ENCODE measurements at regions not wholly inside any gene's neighbourhood (a gene's known extent, or its start where the extent isn't known, plus 50 kb on each side); places are given as distances from the start of the nearest gene placed in this dataset.

GRCh38 chr18:29523371-29523770, 1346.4 kb upstream of the CDH2 start:
- TF ChIP-seq NPAS2 (CRISPR knock-in tag; IDR thresholded peaks at IDR 0.05; ENCODE audit: borderline replicate concordance) (no peak), CBX2 (IDR thresholded peaks at IDR 0.05; ENCODE audit: borderline replicate concordance, low read depth) (no peak), ZFP36 (IDR thresholded peaks at IDR 0.05; ENCODE audit: borderline replicate concordance, partially characterized antibody) (no peak), TFCP2L1 (CRISPR knock-in tag; IDR thresholded peaks at IDR 0.05) (no peak), RFX5 (IDR thresholded peaks at IDR 0.05) (no peak), ESRRA (IDR thresholded peaks at IDR 0.05; ENCODE audit: borderline replicate concordance, low read length) (no peak), TP53 (CRISPR knock-in tag; IDR thresholded peaks at IDR 0.05) (no peak), HOXA7 (CRISPR knock-in tag; IDR thresholded peaks at IDR 0.05) (no peak), HDAC2 (IDR thresholded peaks at IDR 0.05) (no peak), GATA3 (IDR thresholded peaks at IDR 0.05; ENCODE audit: borderline replicate concordance) (no peak), E2F6 (IDR thresholded peaks at IDR 0.05; ENCODE audit: borderline replicate concordance, low read depth) (no peak), HEYL (CRISPR knock-in tag; IDR thresholded peaks at IDR 0.05) (no peak)
- no peak for FAIRE-seq
- ChIA-PET POLR2A (no interaction called here), CTCF (no interaction called here)
- H3K4me2 ChIP-seq, result no peak overlapping the region
- ATAC-seq, result no peak
- 20% methylated on average over 3 of the region's 3 CpGs for WGBS (ENCODE audit: missing lambda C conversion rate)
- H3K27ac ChIP-seq, result no peak overlapping the region
- DNase-seq (ENCODE audit: low read depth in 1 of 2, low spot score in 1 of 2), result no peak
- no peaks in the 10 kb centered on the region for H3K4me1 ChIP-seq
- no peaks in the 10 kb centered on the region for H3K9me3 ChIP-seq
- no peak overlapping the region for H3K4me3 ChIP-seq

GRCh38 chr18:29512761-29513160, 1335.8 kb upstream of the CDH2 start:
- Histone ChIP-seq H3K9me3 (no peaks in the 10 kb centered on the region), H3K4me1 (no peaks in the 10 kb centered on the region), H3K4me2 (no peak overlapping the region), H3K4me3 (no peak overlapping the region), H3K27ac (no peak overlapping the region)
- POLR2A ChIA-PET, result no interaction called here
- DNase-seq (ENCODE audit: low read depth in 1 of 2, low spot score in 1 of 2), result no peak
- 0% methylated on average over 3 of the region's 3 CpGs for WGBS (ENCODE audit: missing lambda C conversion rate)
- CTCF ChIA-PET, result no interaction called here
- FAIRE-seq, result no peak
- TF ChIP-seq CTCF (IDR thresholded peaks at IDR 0.05) (no peak), RARB (CRISPR knock-in tag; IDR thresholded peaks at IDR 0.05) (no peak), SREBF2 (IDR thresholded peaks at IDR 0.05) (no peak), REST (IDR thresholded peaks at IDR 0.05) (no peak)
- no peak for ATAC-seq

- Histone ChIP-seq H3K27ac (no peak overlapping the region), H3K4me3 (no peak overlapping the region), H3K9me3 (no peaks in the 10 kb centered on the region), H3K4me1 (no peaks in the 10 kb centered on the region), H3K4me2 (no peak overlapping the region)
- CTCF ChIA-PET, result no interaction called here
- no peak for DNase-seq (ENCODE audit: low read depth in 1 of 2, low spot score in 1 of 2)
- TF ChIP-seq HOXA7 (CRISPR knock-in tag; IDR thresholded peaks at IDR 0.05), result no peak
- no peak for TF ChIP-seq TP53 (CRISPR knock-in tag; IDR thresholded peaks at IDR 0.05)
- TF ChIP-seq CBX2 (IDR thresholded peaks at IDR 0.05; ENCODE audit: borderline replicate concordance, low read depth), result no peak
- no peak for TF ChIP-seq ZC3H11A (IDR thresholded peaks at IDR 0.05)
- TF ChIP-seq POLR2AphosphoS2 (conservative IDR thresholded peaks at IDR 0.05; ENCODE audit: low read length), result no peak
- no peak for TF ChIP-seq MAZ (IDR thresholded peaks at IDR 0.05; ENCODE audit: borderline replicate concordance, low read depth, low read length)
- no peak for TF ChIP-seq SREBF2 (IDR thresholded peaks at IDR 0.05)
- TF ChIP-seq HOXB13 (CRISPR knock-in tag; IDR thresholded peaks at IDR 0.05; ENCODE audit: low read depth), result no peak
- no peak for TF ChIP-seq HDAC2 (IDR thresholded peaks at IDR 0.05)
- no peak for TF ChIP-seq PHF8 (IDR thresholded peaks at IDR 0.05; ENCODE audit: borderline replicate concordance, low read depth)
- no peak for ATAC-seq
- POLR2A ChIA-PET, result no interaction called here
- no peak for FAIRE-seq
Measured at GRCh38 chr18:29512203-29512602, 1335.3 kb upstream of the CDH2 start.
